ENCODE measurements at regions not wholly inside any gene's neighbourhood (a gene's known extent, or its start where the extent isn't known, plus 50 kb on each side); places are given as distances from the start of the nearest gene placed in this dataset.
A peak's percentile ranks its signal among the peaks of the same experiment; 100 is the strongest.
"Not testable (repeated sequence)": the region's sequence is repeated elsewhere in the genome, so short reads cannot be mapped to it uniquely, and the experiment has no call there.

DNA sequence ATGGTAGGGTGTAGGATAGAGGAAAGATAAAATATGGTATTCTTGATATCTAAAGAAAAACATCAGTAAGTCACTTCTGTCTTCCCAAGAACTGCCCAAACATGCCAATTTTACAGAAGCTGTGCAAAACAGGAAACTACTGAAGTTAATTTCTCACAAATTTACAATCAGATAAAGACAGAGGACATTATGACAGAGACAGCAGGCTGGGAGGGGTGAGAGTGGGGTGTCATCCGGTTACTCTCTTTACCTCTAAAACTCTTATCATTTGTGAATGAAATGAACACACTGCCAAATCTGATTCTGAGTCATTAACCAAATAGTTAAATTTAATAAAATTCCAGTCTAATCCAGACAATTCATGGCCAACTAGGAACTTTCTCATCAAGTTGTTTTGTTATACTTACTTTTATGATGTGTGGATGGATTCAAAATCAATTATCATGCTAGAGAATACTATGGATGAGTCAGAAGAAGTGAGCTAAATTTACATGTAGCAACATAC lies 323.2 kb upstream of the MEX3C start:
- peak in 1 of 2 donors; percentile 16 for DNase-seq (ENCODE audit: low read depth in 2 of 2)

DNA sequence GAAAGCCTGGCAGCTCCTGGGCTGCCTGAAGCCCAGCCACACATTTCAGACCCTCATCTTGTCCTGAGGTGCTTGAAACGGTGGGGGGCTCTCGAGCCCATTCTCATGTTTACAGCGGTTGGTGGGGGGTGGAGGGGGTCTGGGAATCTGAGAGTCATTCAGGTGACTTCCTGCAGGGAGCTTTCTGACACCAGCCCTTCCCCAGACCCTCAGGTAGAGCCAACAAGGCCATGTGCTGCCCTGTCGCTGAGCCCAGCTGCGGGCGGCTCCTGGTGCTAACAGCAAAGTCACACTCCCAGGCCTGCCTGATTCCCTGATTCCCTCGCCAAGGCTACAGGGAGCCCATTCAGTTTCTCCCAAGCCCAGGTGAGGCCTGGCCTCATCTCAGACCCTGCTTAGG lies 324.9 kb upstream of the MEX3C start:
- no peak for DNase-seq (ENCODE audit: low read depth in 2 of 2)

DNA sequence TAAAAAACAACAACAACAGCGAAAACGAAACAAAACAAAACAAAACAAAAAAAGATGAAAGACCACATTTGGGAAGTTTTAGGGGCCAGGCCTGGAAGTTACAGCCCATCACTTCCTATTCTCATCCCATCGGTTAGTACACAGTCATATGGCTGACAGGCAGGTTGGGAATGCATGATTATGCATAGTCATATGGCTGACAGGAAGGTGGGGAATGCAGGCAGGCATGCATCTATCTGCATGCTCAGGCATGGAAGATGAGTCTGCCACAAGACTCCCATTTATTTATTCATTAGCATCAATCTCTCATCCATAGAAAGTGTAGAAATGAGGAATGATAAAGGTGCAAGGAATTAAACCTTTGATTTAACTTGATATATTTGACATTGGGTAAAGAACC lies 325.3 kb upstream of the MEX3C start:
- DNase-seq (ENCODE audit: low read depth in 2 of 2), result peak in 1 of 2 donors; percentile 6

DNA sequence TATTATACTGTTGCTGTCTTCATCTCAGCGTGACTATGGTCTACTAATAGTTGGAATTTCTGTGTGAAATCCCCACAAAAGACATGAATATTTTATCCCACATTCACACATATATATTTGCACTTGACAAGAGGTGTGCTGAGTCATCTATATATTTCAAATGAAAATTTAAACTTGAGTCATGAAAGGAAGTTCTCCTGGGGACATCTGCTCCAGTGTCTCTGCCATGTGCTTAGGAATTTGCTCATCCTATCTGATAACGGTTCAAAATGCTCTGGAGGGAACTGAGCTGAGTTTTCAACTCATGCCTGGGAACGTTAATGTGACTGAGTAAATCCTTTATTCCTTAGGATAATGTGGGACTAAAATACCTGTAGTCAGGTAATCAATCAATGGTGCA lies 326.2 kb upstream of the MEX3C start:
- no peak for DNase-seq (ENCODE audit: low read depth in 2 of 2)

DNA sequence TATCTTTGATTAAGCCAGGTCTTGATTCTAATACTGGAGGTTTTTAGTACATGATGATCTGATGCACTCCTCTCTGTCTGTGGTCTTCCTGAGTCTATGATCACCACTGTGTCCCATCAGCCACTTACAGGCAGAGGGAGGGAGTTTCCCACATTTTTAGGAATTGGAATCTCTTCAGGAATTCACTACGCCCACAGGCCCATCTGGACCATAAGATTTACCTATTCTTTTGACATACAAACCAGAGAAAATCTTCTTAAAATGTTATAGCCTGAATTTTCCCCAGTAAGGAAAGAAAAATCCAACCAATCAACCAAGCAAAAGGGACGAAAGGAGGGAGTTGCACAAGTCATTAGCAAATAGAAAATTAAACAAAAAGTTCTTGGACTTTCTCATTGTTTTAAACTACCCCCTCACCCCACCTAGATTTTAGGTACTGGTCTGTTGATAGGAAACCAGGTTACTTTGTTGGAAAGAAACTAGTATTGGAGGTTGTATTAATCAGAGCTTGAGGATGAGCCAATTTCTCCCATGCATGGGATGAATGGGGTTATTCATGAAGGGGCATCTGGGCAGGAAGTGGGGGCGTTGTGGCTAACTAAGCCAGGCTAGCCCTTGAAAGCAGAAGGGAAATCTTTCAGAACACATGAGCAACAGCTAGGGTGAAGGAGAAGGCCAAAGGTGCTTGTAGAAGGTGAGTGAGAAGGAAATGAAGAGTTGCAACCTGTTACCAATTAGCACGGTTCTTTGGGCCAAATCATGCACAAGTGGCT lies 328.2 kb upstream of the MEX3C start:
- no peak for DNase-seq (ENCODE audit: low read depth in 2 of 2)

DNA sequence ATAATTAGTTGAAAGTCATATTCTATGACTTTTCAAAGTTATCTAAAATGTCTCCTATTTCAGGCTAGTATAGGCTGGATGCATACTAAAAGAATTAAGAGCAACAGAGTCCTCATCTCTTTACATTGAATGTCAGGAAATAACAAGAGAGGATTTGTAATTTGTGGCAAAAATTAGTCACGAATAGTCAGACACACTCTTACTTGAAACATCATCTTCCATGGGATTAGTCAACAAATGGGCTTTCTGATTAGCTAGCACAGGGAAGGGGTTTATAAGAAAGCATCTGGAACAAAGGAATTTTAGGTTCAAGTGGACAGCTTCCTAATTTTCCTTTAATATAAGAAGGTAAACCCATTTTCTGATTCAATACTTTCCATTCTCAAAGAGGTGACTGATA lies 330.3 kb upstream of the MEX3C start:
- no peak for DNase-seq (ENCODE audit: low read depth in 2 of 2)

DNA sequence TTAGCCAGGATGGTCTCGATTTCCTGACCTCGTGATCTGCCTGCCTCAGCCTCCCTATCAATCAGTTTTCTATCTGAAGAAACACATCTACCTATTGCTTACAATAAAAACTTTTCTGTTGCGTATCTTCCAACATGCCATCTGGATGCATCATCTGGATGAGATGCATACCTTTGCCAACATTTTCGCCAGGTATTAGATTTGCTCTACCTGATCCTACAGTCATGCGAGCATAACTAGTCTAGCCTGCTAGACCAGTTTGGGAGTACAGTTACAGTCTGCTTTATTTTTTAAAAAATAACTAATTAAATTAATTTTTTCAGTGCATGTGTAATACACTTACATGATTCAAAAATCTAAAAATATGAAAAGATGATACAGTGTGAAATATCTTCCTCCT lies 334.0 kb upstream of the MEX3C start:
- DNase-seq (ENCODE audit: low read depth in 2 of 2), result no peak

DNA sequence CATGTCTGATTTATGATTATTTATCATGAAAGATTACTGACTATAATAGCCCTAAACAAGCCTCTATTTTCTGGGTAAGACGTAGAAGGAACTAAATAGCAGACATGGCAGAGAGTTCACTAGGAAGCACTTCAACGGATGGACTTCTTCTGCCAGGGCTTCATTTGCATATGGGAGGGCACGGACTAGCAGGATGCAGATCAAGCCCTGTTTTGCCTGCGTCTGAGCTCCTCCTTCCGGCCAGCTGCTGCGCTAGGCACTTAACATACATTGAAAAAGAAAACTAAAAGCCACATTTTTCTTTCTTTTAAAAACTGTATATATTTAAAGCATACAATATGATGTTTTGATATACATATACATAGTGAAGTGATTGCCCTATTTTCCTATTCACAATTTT lies 340.0 kb upstream of the MEX3C start:
- peak in 1 of 2 donors; percentile 29 for DNase-seq (ENCODE audit: low read depth in 2 of 2)

DNA sequence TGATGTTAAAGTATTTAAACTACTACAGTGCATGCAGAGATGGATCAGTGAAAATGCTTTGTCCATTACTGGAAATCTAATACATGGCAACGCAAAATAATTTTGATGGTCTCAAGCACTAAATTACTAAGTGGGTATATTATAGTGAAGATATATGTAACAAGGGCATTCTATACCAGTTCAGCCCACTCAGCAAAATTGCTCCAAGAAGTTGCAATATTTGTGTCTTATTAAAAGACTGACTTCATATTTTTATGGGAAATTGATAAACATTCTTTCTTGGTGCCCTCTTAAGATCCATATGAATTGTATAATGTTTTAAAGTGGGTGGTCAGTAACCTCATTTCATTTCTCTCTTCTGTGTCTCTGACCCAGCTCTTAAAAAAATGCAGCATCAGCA lies 343.1 kb upstream of the MEX3C start:
- DNase-seq (ENCODE audit: low read depth in 2 of 2), result no peak

DNA sequence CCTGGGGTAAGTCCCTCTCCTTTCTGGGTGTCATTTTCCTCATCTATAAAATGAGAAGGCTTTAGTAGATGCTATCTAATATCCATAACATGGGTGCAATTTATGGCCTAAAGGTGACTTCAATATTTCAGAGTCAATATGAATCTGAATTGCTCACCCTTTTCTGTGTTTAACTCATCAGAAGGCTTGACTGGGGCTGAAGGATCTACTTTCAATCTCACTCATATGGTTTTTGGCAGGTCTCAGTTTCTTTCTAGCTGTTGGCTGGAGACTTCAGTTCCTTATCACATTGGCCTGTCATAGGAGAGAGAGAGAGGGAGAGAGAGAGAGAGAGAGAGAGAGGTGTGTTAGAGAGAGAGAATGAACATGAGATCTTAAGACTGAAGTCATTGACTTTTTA lies 343.7 kb upstream of the MEX3C start:
- no peak for DNase-seq (ENCODE audit: low read depth in 2 of 2)

DNA sequence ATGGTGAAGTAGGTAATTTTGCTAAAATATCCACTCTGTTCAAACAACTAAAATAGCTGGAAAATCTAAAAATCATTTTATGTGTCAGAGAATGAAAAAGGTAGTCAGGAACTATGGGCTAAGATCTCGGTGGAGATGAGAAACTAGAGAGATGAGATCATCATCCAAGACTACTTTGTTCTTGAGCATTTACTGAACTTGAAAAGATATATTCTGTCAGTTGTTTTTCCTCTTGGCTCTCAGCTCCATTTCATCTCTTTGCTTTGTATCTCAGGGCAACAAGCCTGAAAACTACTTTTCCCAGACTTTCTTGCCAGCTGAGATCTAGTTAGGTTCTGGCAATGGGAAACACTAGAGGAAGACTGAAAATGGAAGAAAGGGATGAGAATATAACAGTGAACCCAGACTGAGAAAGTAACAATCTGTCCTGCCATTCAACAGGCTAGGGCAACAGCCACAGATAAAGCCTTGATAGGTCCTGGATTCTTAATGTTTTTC lies 346.2 kb upstream of the MEX3C start:
- DNase-seq (ENCODE audit: low read depth in 2 of 2), result no peak

DNA sequence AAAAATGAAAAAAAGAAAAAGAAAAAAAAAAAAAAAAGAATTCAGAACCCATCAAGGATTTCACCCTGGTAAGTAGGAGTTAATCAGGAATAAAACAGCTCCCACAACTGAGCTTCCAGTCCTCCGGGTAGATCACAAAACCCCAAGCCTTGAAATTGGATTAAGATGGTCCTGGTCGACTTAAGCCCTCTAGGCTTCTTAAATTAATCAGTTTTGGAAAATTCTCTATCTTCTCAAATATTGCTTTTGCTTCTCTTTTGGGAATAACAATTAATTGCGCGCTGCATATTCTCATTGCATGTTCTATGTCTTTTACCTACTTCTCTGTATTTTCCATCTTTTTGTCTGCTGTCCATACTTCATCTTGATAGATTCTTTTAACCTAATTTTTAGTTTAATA lies 348.0 kb upstream of the MEX3C start:
- no peak for DNase-seq (ENCODE audit: low read depth in 2 of 2)

DNA sequence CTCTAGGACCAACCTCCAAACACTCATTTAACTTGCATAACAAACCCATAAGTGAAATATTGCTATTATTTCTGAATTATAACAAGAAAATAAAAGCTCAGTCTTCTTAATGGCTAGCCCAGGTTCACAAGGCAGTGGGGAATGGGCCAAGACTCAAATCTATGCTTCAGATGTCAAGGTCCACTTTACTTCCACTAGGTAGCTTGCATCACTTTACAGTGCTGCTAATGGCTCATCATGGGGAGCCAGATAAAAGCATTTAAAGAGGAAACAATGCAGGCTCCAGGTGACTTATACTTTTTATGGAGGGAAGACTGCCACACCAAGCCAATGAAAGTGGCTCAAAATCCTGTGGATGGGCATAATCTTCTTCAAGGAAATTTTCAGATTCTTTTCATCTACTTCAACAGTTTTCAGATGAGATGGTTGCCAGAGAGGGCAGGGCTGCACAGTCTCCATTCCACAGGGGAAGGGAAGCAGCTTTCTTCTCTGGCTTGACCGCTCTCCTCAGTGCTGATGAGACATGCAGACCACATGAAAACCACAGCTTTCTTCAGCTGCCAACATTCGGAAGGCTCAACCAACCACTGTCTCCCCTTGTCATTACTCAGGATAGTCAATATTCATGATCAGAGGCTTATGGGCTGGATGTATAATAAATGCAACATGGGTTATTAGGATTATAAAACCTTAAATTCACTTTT lies 361.9 kb upstream of the MEX3C start:
- no peak for DNase-seq (ENCODE audit: low read depth in 2 of 2)

DNA sequence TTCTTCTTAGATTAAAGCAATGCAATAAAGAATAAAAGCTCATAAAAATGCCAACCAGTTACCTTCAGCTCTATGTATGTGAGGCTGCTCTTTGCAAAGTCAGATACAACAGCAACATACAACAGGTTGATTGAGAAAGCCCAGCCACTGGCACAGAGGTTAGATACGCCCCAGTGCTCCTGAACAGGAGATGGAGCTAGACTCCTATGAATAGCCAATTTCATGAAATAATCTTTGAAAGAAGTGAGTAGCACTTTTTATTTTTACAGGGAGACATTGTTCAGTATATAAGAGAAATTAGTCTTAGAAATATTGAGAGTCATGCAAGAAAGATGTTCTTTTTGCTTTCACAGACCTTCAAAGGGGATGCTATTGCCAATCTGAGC lies 362.4 kb upstream of the MEX3C start:
- no peak for DNase-seq (ENCODE audit: low read depth in 2 of 2)

DNA sequence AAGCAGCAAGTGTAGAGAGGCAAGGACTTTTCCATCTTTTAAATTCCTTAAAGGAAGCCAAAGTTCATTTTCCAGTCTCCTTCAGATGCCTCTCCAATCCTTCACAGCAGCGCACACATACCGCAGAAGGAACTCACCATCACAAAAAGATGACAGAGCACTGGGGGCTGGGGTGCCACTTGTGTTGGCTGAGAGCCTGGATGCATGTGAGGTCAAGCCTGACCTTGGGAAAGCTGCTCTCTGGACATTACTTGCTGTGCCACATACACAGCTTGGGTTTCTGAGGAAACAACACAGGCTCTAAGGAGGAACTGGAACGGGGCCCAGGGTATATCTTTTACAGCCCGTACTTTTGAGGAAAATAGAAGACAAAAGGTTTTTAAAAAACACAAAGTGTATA lies 364.3 kb upstream of the MEX3C start:
- DNase-seq (ENCODE audit: low read depth in 2 of 2), result no peak

DNA sequence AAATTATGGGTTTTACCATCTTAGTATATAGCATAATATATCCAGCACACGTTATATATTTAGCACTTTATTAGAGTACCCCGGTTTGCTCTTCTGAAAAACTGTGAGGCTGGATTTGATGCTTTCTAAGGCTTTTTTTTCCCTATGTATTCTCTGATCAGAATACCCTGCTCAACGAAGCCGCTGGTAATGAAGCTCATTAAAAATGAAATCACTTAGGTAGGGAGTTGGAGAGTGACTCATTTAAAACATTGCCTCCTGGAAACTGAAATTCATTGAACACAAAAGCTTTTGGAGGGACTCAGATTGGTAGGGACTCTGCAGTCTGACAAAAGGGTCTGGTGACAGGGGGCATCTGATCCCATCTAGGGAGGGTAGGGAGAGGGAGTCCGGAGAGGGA lies 365.4 kb upstream of the MEX3C start:
- DNase-seq (ENCODE audit: low read depth in 2 of 2), result no peak

DNA sequence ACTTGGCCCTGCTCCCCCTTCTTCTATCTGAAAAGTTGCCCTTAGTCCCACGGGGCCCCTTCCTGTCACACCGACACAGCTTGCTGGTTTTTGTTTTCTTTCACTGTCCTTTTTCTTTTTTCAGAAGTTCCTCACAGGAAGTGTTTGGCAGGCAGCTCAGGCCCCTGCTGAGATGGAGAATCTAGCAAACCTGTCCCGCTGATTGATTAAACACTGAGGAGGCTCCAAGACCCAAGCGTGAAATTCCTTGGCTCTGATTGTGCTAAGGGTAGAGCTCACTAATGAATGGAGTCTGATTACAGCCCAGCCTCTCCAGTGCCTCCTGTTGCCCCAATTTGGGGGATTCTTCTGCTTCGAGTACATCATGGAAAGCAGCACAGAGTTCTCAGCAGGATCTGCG lies 365.9 kb upstream of the MEX3C start:
- no peak for DNase-seq (ENCODE audit: low read depth in 2 of 2)

DNA sequence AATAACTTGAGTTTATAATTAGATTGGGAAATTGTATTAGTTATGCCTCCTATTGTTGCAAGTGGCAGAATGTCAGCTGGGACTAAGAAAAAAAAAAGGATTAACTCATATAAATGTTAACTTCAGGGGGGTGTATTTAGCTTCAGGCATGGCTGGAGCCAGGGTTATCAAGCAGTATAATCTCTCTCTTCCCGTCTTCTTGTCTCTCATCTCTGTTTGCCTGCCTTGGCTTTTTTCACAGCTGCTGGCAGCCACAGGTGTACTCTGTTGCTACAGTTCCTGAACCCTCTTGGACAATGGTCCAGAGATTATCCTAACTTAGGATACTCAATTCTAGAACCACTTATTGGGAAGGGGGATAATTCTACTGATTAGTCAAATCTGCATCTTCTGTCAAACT lies 370.7 kb upstream of the MEX3C start:
- DNase-seq (ENCODE audit: low read depth in 2 of 2), result no peak

DNA sequence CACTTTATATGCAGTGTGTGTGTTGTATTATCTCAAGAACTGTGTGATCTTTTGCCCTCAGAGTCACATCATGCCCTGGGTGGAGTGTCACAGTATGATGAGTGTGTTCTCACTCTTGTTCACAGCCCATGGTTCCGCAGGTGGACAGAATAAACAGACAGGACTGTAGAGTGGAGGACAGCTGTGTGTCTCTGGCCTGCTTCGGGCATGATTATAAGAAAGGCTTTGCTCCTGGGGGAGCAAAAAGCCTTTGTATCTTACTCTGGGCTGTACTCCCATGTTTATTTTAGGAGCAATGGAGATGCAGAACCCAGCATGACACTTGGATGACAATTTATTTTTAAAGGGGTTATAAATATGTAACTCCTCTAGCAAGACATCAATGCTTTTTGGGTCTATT lies 371.7 kb upstream of the MEX3C start:
- no peak for DNase-seq (ENCODE audit: low read depth in 2 of 2)

DNA sequence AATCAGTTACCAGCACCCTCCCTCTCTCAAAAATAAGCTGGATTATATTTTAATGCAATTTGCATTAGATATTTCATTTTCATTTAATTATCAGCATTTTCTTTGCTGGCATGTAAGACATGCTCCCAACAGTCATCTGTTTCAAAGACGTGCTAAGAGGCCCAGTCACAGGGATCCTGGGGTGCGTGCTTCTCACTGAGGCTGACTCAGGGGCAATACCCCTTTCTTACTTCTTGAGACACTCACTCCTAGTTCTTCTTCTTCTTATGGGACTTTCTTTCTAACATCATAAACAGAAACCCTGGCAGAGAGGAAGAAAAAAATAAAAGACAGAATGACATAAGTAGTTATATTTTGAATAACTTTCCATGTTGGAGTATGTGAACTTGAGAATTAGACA lies 372.1 kb upstream of the MEX3C start:
- DNase-seq (ENCODE audit: low read depth in 2 of 2), result no peak

DNA sequence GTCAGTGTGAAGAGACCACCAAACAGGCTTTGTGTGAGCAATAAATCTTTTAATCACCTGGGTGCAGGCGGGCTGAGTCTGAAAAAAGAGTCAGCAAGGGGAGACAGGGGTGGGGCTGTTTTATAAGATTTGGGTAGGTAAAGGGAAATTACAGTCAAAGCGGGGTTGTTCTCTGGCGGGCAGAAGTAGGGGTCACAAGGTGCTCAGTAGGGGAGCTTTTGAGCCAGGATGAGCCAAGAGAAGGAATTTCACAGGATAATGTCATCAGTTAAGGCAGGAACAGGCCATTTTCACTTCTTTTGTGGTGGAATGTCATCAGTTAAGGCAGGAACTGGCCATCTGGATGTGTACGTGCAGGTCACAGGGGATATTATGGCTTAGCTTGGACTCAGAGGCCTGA lies 372.6 kb upstream of the MEX3C start:
- DNase-seq (ENCODE audit: low read depth in 2 of 2), result not testable (repeated sequence)

DNA sequence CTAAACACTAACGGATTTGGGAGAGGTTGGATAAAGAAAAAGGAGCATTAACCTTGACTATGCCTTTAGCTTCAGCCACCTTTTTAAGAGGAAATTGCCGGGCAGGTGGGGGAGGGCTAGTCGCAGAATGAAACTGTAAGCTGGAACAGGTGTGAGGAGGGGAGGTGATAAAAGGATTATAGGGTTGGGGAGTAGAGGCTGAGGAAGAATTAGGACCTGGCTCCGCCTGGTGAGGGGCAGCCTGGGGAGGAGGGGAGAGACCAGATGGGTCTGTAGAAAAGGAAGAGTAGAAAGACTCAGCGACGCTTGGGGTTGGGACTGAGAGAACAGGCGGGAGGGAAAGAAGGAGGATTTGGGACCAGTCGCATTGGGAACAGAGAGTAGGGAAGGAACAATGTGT lies 376.4 kb upstream of the MEX3C start:
- not testable (repeated sequence) for DNase-seq (ENCODE audit: low read depth in 2 of 2)

DNA sequence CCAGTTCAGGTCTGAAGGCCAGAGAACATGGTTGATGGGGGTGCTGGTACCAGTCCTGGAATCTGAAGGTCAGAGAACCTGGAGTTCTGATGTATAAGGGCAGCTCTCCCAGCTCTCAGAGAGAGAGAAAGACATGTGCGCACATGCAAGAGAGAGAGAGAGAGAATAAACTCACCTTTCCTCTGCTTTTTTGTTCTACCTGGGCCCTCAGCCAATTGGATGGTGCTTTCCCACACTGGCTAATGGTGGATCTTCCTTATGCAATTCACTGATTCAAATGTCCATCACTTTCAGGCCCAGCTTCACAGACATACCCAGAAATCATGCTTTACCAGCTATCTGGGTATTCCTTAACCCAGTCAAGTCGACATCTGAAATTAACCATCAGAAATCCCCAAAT lies 377.7 kb upstream of the MEX3C start:
- DNase-seq (ENCODE audit: low read depth in 2 of 2), result no peak

All from lung microvascular endothelial cell (primary cell).